ENCODE measurements at regions not wholly inside any gene's neighbourhood (a gene's known extent, or its start where the extent isn't known, plus 50 kb on each side); places are given as distances from the start of the nearest gene placed in this dataset.

DNA sequence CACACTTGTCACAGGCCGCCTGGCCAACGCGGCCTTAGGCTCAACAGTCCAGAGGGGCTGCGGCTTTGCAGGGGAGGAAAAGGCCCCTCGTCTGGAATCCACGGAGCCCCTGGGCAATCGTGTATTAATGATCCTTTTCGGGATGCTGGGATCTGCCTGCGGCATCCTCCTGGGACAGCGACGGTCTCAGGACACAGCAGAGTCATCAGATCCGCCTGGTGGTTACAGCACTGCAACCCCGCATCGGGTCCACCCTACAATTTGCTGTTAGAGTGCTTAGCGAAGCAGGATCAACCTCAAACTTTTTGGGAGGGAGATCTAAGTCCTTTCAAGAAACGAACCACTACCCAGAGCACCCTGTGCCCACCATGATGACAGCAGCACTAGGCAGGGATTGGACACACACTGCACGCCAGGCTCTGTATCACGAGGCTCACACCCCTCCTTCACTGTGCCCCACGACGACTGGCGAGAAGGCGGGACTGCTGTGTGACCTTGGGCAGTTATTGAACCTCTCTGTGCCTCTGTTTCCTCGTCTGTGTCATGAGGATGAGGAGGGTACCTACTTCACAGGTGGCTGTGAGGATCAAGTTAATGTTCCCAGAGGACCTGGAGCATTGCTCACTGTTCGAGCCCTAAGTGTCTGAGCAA, 100.4 kb upstream of the COL5A1 start:
- TF ChIP-seq, protein P1, sequence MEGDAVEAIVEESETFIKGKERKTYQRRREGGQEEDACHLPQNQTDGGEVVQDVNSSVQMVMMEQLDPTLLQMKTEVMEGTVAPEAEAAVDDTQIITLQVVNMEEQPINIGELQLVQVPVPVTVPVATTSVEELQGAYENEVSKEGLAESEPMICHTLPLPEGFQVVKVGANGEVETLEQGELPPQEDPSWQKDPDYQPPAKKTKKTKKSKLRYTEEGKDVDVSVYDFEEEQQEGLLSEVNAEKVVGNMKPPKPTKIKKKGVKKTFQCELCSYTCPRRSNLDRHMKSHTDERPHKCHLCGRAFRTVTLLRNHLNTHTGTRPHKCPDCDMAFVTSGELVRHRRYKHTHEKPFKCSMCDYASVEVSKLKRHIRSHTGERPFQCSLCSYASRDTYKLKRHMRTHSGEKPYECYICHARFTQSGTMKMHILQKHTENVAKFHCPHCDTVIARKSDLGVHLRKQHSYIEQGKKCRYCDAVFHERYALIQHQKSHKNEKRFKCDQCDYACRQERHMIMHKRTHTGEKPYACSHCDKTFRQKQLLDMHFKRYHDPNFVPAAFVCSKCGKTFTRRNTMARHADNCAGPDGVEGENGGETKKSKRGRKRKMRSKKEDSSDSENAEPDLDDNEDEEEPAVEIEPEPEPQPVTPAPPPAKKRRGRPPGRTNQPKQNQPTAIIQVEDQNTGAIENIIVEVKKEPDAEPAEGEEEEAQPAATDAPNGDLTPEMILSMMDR (IDR thresholded peaks at IDR 0.05), result no peak
- TF ChIP-seq EP300 (IDR thresholded peaks at IDR 0.05), result no peak

Measured in ovary (tissue), 3 donors.